Inflammatory macrophage treated with lipopolysaccharide for 1 hour (primary cell): ENCODE measurements at regions not wholly inside any gene's neighbourhood (a gene's known extent, or its start where the extent isn't known, plus 50 kb on each side); places are given as distances from the start of the nearest gene placed in this dataset.
"Not testable (repeated sequence)": the region's sequence is repeated elsewhere in the genome, so short reads cannot be mapped to it uniquely, and the experiment has no call there.

ENCODE experiments used
- DNase-seq, 2 donors: peaks; one replicate each; pipeline ENCODE4 v3.0.0-alpha.2; 2020 to 2022

GRCh38 chr22:25492841-25493734 is 71.4 kb upstream of the GRK3 start:
- DNase-seq: no peak

GRCh38 chr22:25493794-25494193 is 70.7 kb upstream of the GRK3 start:
- no peak for DNase-seq

GRCh38 chr22:25494774-25495173 is 69.7 kb upstream of the GRK3 start:
- peak in 1 of 2 donors; percentile 18 for DNase-seq

- DNase-seq: no peak
Observed at GRCh38 chr22:25495285-25495684, 69.2 kb upstream of the GRK3 start.

GRCh38 chr22:25496396-25497064 is 67.9 kb upstream of the GRK3 start:
- DNase-seq: no peak

- peak in 1 of 2 donors; percentile 27 for DNase-seq
Observed at GRCh38 chr22:25497181-25497641, 67.3 kb upstream of the GRK3 start.

GRCh38 chr22:25497716-25498115 is 66.8 kb upstream of the GRK3 start:
- peak; percentile 21 to 57 for DNase-seq

GRCh38 chr22:25500671-25501070 is 63.8 kb upstream of the GRK3 start:
- not testable (repeated sequence) for DNase-seq

- DNase-seq: not testable (repeated sequence)
Observed at GRCh38 chr22:25504017-25504416, 60.5 kb upstream of the GRK3 start.

GRCh38 chr22:25508161-25508560 is 56.3 kb upstream of the GRK3 start:
- no peak for DNase-seq

GRCh38 chr22:25508761-25509321 is 55.6 kb upstream of the GRK3 start:
- DNase-seq: no peak

GRCh38 chr22:25509374-25509791 is 55.1 kb upstream of the GRK3 start:
- DNase-seq: no peak

- DNase-seq: no peak
Observed at GRCh38 chr22:25510876-25511275, 53.6 kb upstream of the GRK3 start.

- no peak for DNase-seq
Observed at GRCh38 chr22:25511725-25512124, 52.8 kb upstream of the GRK3 start.

- DNase-seq: no peak
Observed at GRCh38 chr22:25514436-25515180, 49.9 kb upstream of the GRK3 start.
